B cell (primary cell): ENCODE measurements at regions not wholly inside any gene's neighbourhood (a gene's known extent, or its start where the extent isn't known, plus 50 kb on each side); places are given as distances from the start of the nearest gene placed in this dataset.

Experiments used
- ATAC-seq: fragments of 200-7000 bp; cut with Tn5 transposase; one replicate; pipeline ENCODE4 v1.10.0; 2021; ENCODE audit warnings: low read depth, mild to moderate bottlenecking, moderate number of reproducible peaks, moderate library complexity
- CTCF ChIA-PET: fragments of 350-600 bp; sonication (Branson Sonifier 250); formaldehyde crosslinking; loops from one replicate; lab custom pipeline; 2021; ENCODE audit warnings: antibody characterized with exemption, inconsistent platforms; lab: Charles Lee
- POLR2A ChIA-PET: fragments of 350-600 bp; sonication (Branson Sonifier 250); formaldehyde crosslinking; loops from one replicate; lab custom pipeline; 2021; ENCODE audit warnings: antibody characterized with exemption; lab: Charles Lee
- DNase-seq: peaks from one replicate; pipeline ENCODE4 v3.0.0; 2013
- H2AFZ ChIP-seq: 2 replicates; pipeline ENCODE4 v1.6.1; 2012; ENCODE audit warnings: mild to moderate bottlenecking, low read depth, low read length; ENCODE audit not compliant: insufficient read depth, poor library complexity, severe bottlenecking
- H3K27ac ChIP-seq, 2 donors: 1 replicate in 1 of 2; 2 replicates in 1 of 2; pipeline ENCODE4 v1.5.1; 2012 to 2013; ENCODE audit warnings: low read length in 2 of 2, mild to moderate bottlenecking in 2 of 2, moderate library complexity in 1 of 2
- H3K27me3 ChIP-seq, 4 experiments: fragments of 200-600 bp in 1 of 4; sonication (generic) in 1 of 4; replicated peaks in 1 of 4; 1 replicate in 2 of 4; 2 replicates in 2 of 4; pipeline versions ENCODE4 v1.6.1 to v1.7.0; 2013 to 2016; ENCODE audit warnings: low read length in 3 of 4, mild to moderate bottlenecking in 2 of 4, mixed read lengths in 1 of 4, moderate library complexity in 1 of 4; ENCODE audit not compliant: insufficient read depth in 4 of 4, control insufficient read depth in 3 of 4; ENCODE audit errors: control extremely low read depth in 1 of 4
- H3K36me3 ChIP-seq, 2 experiments: replicated peaks in 1 of 2; 1 replicate in 1 of 2; 2 replicates in 1 of 2; pipeline versions ENCODE4 v1.6.1 to v1.7.1; 2013; ENCODE audit warnings: low read length in 1 of 2; ENCODE audit not compliant: insufficient read depth in 2 of 2, control insufficient read depth in 1 of 2; ENCODE audit errors: control extremely low read depth in 1 of 2, extremely low read depth in 1 of 2
- H3K4me1 ChIP-seq, 2 donors: fragments of 200-600 bp in 1 of 2; sonication (generic) in 1 of 2; 1 replicate in 1 of 2; 2 replicates in 1 of 2; pipeline versions ENCODE4 v1.5.1 to v1.6.1; 2013 to 2017; ENCODE audit warnings: low read length in 2 of 2; ENCODE audit not compliant: control insufficient read depth in 2 of 2, insufficient read depth in 2 of 2
- H3K4me2 ChIP-seq: replicated peaks from 2 replicates; pipeline ENCODE3; 2012; ENCODE audit warnings: mild to moderate bottlenecking, low read depth, low read length; ENCODE audit not compliant: poor library complexity, severe bottlenecking
- H3K4me3 ChIP-seq, 5 experiments: fragments of 200-600 bp in 1 of 5; sonication (generic) in 1 of 5; 1 replicate in 3 of 5; 2 replicates in 2 of 5; pipeline versions ENCODE4 v1.5.1 to v1.7.0; 2011 to 2016; ENCODE audit warnings: low read length in 4 of 5, mild to moderate bottlenecking in 4 of 5, low read depth in 2 of 5, control low read depth in 1 of 5, moderate library complexity in 1 of 5; ENCODE audit not compliant: insufficient read depth in 1 of 5; ENCODE audit errors: control extremely low read depth in 1 of 5, extremely low read depth in 1 of 5
- H3K79me2 ChIP-seq: fragments of 200-600 bp; sonication (generic); one replicate; pipeline ENCODE4 v1.6.0; 2016; ENCODE audit warnings: low read length; ENCODE audit not compliant: control insufficient read depth, insufficient read depth
- H3K9ac ChIP-seq: fragments of 200-600 bp; sonication (generic); 2 replicates; pipeline ENCODE4 v1.6.1; 2017; ENCODE audit warnings: mild to moderate bottlenecking, low read length, moderate library complexity
- H3K9me3 ChIP-seq, 3 donors: one replicate each; pipeline versions ENCODE4 v1.6.1 to v1.7.1; 2013; ENCODE audit warnings: low read length in 2 of 3; ENCODE audit not compliant: control insufficient read depth in 2 of 3, insufficient read depth in 1 of 3; ENCODE audit errors: control extremely low read depth in 1 of 3
- H4K20me1 ChIP-seq: 2 replicates; pipeline ENCODE4 v1.6.0; 2012; ENCODE audit warnings: mild to moderate bottlenecking, low read length; ENCODE audit not compliant: insufficient read depth, control insufficient read depth, poor library complexity, severe bottlenecking
- H3K27ac Mint-ChIP-seq: one replicate; pipeline ENCODE4 v1.8.0; 2021; ENCODE audit warnings: mixed read lengths
- H3K27me3 Mint-ChIP-seq: one replicate; pipeline ENCODE4 v1.8.0; 2021; ENCODE audit warnings: mixed read lengths
- H3K4me1 Mint-ChIP-seq: one replicate; pipeline ENCODE4 v1.8.0; 2021; ENCODE audit warnings: mixed read lengths
- H3K4me3 Mint-ChIP-seq: one replicate; pipeline ENCODE4 v1.8.0; 2021; ENCODE audit warnings: mixed read lengths
- H3K9me3 Mint-ChIP-seq: one replicate; pipeline ENCODE4 v1.8.0; 2022; ENCODE audit warnings: mixed read lengths; ENCODE audit not compliant: insufficient read depth
- EZH2 ChIP-seq: IDR thresholded peaks from 2 replicates; pipeline ENCODE4 v1.6.1; 2012; ENCODE audit warnings: borderline replicate concordance, low read depth, mild to moderate bottlenecking, moderate library complexity, low read length; ENCODE audit not compliant: insufficient read depth, poor library complexity, severe bottlenecking
- WGBS: methylation state at CpG from one replicate; pipeline ENCODE4 v1.1.5; 2013; ENCODE audit warnings: missing lambda C conversion rate; ENCODE audit not compliant: insufficient coverage; 5-methylcytosine and 5-hydroxymethylcytosine counted together
- intact Hi-C: fragments of 100-400 bp; cut with micrococcal nuclease; formaldehyde crosslinking; loops from one replicate; pipeline ENCODE4 v1.10.0; 2022
- TF ChIP-seq, protein P1 (sequence below): fragments of 200-600 bp; IDR thresholded peaks from one replicate; pipeline ENCODE4 v1.8.0; 2022; ENCODE audit warnings: antibody characterized with exemption, mild to moderate bottlenecking

DNA sequence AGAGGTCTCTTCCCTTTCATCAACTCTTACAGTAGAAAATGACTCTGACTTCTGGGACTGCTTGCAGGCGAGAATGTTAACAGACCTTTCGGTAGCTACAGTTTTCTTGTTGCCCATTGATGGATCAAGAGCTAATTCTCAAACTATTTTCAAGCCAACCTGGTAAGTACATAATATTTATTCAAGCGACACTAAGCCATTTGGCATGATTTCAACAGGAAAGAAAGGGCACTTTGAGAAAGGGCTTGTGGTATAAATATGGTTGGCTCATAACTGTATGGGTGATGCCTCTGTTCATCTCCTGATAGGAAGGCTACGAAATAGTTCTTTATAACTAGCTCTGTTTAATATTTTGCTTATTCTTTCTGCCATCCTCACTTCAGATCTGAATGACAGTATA, 196.2 kb upstream of the CNTN4 start:
- Histone ChIP-seq H3K27ac (no peak overlapping the region), H3K9me3 (peaks cover 0 to 2% (median 0%) of the 10 kb centered on the region in 3 donors), H4K20me1 (no peaks in the 10 kb centered on the region), H3K27me3 (no peaks in the 10 kb centered on the region), H3K4me2 (no peak overlapping the region), H2AFZ (no peak overlapping the region), H3K4me1 (no peaks in the 10 kb centered on the region), H3K4me3 (no peak overlapping the region), H3K9ac (no peak overlapping the region), H3K79me2 (no peaks in the 10 kb centered on the region), H3K36me3 (no peaks in the 10 kb centered on the region)
- TF ChIP-seq, protein P1, sequence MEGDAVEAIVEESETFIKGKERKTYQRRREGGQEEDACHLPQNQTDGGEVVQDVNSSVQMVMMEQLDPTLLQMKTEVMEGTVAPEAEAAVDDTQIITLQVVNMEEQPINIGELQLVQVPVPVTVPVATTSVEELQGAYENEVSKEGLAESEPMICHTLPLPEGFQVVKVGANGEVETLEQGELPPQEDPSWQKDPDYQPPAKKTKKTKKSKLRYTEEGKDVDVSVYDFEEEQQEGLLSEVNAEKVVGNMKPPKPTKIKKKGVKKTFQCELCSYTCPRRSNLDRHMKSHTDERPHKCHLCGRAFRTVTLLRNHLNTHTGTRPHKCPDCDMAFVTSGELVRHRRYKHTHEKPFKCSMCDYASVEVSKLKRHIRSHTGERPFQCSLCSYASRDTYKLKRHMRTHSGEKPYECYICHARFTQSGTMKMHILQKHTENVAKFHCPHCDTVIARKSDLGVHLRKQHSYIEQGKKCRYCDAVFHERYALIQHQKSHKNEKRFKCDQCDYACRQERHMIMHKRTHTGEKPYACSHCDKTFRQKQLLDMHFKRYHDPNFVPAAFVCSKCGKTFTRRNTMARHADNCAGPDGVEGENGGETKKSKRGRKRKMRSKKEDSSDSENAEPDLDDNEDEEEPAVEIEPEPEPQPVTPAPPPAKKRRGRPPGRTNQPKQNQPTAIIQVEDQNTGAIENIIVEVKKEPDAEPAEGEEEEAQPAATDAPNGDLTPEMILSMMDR, result no peak
- TF ChIP-seq EZH2, result no peak
- Mint-ChIP-seq H3K4me1 (no peaks in the 10 kb centered on the region), H3K27ac (no peak overlapping the region), H3K9me3 (peaks cover 5% of the 10 kb centered on the region), H3K27me3 (no peaks in the 10 kb centered on the region), H3K4me3 (no peak overlapping the region)
- intact Hi-C loops, result no loop called here
- ChIA-PET POLR2A (no interaction called here), CTCF (no interaction called here)
- ATAC-seq (no peak), DNase-seq (no peak)
- whole genome bisulfite sequencing, result 100% methylated on average over 2 of the region's 4 CpGs

GRCh38 chr3:1903111-1903510, 195.6 kb upstream of the CNTN4 start:
- peaks cover 0 to 2% (median 0%) of the 10 kb centered on the region in 3 donors for H3K9me3 ChIP-seq
- no peak overlapping the region for H3K9ac ChIP-seq
- no peaks in the 10 kb centered on the region for H3K27me3 Mint-ChIP-seq
- H3K4me3 Mint-ChIP-seq, result no peak overlapping the region
- no peaks in the 10 kb centered on the region for H3K4me1 Mint-ChIP-seq
- H3K4me3 ChIP-seq, result no peak overlapping the region
- no peak overlapping the region for H2AFZ ChIP-seq
- no peaks in the 10 kb centered on the region for H3K4me1 ChIP-seq
- H3K9me3 Mint-ChIP-seq, result peaks cover 5% of the 10 kb centered on the region
- no peak for DNase-seq
- no peak overlapping the region for H3K27ac Mint-ChIP-seq
- ChIA-PET POLR2A (no interaction called here), CTCF (no interaction called here)
- no peak for ATAC-seq
- 100% methylated on average over 2 of the region's 3 CpGs for WGBS
- intact Hi-C loops, result no loop called here
- TF ChIP-seq, protein P1, result no peak
- TF ChIP-seq EZH2, result no peak
- no peak overlapping the region for H3K27ac ChIP-seq
- no peak overlapping the region for H3K4me2 ChIP-seq
- no peaks in the 10 kb centered on the region for H4K20me1 ChIP-seq
- H3K27me3 ChIP-seq, result no peaks in the 10 kb centered on the region
- no peaks in the 10 kb centered on the region for H3K79me2 ChIP-seq
- H3K36me3 ChIP-seq, result no peaks in the 10 kb centered on the region
